GM12878 (cell line): ENCODE measurements at regions not wholly inside any gene's neighbourhood (a gene's known extent, or its start where the extent isn't known, plus 50 kb on each side); places are given as distances from the start of the nearest gene placed in this dataset.

Experiments
- ATAC-seq: fragments of 200-7000 bp; cut with Tn5 transposase; 3 replicates; pipeline ENCODE4 v1.9.1; 2020; ENCODE audit warnings: mild to moderate bottlenecking, moderate library complexity
- BruUV-seq: library from RNA; stranded (reverse); fragments of 400-500 nt; replicated peaks from 2 replicates; lab custom pipeline; 2021; lab: Mats Ljungman, UMichigan
- CTCF ChIA-PET: fragments of 300-600 bp; sonication (Branson Sonifier 250); formaldehyde crosslinking; extraction: SDS; loops from one replicate; lab custom pipeline; 2021; ENCODE audit warnings: inconsistent platforms; lab: Yijun Ruan, JAX
- POLR2A ChIA-PET: fragments of 350-600 bp; formaldehyde crosslinking; extraction: SDS; loops from one replicate; lab custom pipeline; 2021; ENCODE audit warnings: inconsistent platforms; lab: Charles Lee
- RAD21 ChIA-PET: fragments of 300-600 bp; sonication (Branson Sonifier 250); formaldehyde crosslinking; loops from one replicate; lab custom pipeline; 2023; ENCODE audit warnings: antibody characterized with exemption; ENCODE audit not compliant: unreplicated experiment; lab: Charles Lee
- SMC1A ChIA-PET: fragments of 300-600 bp; sonication (Branson Sonifier 250); formaldehyde crosslinking; loops from one replicate; lab custom pipeline; 2023; ENCODE audit not compliant: unreplicated experiment, uncharacterized antibody; lab: Charles Lee
- DNase-seq: peaks from one replicate; pipeline ENCODE4 v3.0.0-alpha.2; 2011; ENCODE audit warnings: low read depth, low spot score
- FAIRE-seq: peaks from 3 replicates; lab custom pipeline; 2011; peaks lifted over from hg19 to GRCh38; lab: Jason Lieb, UNC
- H2AFZ ChIP-seq: 2 replicates; pipeline ENCODE4 v1.6.0; 2011; ENCODE audit warnings: low read depth, low read length, control low read depth; ENCODE audit not compliant: control insufficient read depth
- H3K27ac ChIP-seq: 2 replicates; pipeline ENCODE4 v1.5.1; 2011; ENCODE audit warnings: control low read depth; ENCODE audit not compliant: control insufficient read depth, insufficient read depth
- H3K27me3 ChIP-seq, 2 experiments: replicated peaks in 1 of 2; 2 replicates each; pipeline versions ENCODE4 v1.6.0 to v1.6.1; 2011; ENCODE audit warnings: low read length in 1 of 2; ENCODE audit not compliant: control insufficient read depth in 2 of 2, insufficient read depth in 2 of 2
- H3K36me3 ChIP-seq, 2 experiments: 2 replicates each; pipeline ENCODE4 v1.5.1; 2011; ENCODE audit warnings: low read length in 1 of 2; ENCODE audit not compliant: control insufficient read depth in 2 of 2, insufficient read depth in 2 of 2
- H3K4me1 ChIP-seq: 2 replicates; pipeline ENCODE4 v1.6.1; 2011; ENCODE audit warnings: mild to moderate bottlenecking, low read length, moderate library complexity, mixed read lengths; ENCODE audit not compliant: control insufficient read depth, insufficient read depth
- H3K4me2 ChIP-seq: 2 replicates; pipeline ENCODE4 v1.6.0; 2011; ENCODE audit warnings: control low read depth; ENCODE audit not compliant: control insufficient read depth, insufficient read depth
- H3K4me3 ChIP-seq: fragments of 200-600 bp; sonication (generic); 2 replicates; pipeline ENCODE4 v1.5.1; 2016
- H3K79me2 ChIP-seq: 2 replicates; pipeline ENCODE4 v1.6.0; 2011; ENCODE audit warnings: low read length; ENCODE audit not compliant: control insufficient read depth, insufficient read depth
- H3K9ac ChIP-seq: 2 replicates; pipeline ENCODE4 v1.8.0; 2011; ENCODE audit warnings: low read length, control low read depth, mixed read lengths; ENCODE audit not compliant: control insufficient read depth, insufficient read depth
- H3K9me3 ChIP-seq: replicated peaks from 3 replicates; pipeline ENCODE4 v1.5.1; 2011; ENCODE audit warnings: mild to moderate bottlenecking, low read length; ENCODE audit not compliant: control insufficient read depth, insufficient read depth
- H4K20me1 ChIP-seq: 2 replicates; pipeline ENCODE4 v1.6.0; 2011; ENCODE audit not compliant: control insufficient read depth, insufficient read depth
- BACH1 ChIP-seq: fragments of 450-650 bp; IDR thresholded peaks from 2 replicates; pipeline ENCODE4 v1.6.1; 2017; ENCODE audit warnings: mild to moderate bottlenecking, borderline replicate concordance
- BCLAF1 ChIP-seq: fragments of 450-650 bp; IDR thresholded peaks from 2 replicates; pipeline ENCODE4 v1.6.1; 2017; ENCODE audit warnings: antibody characterized with exemption, mild to moderate bottlenecking, moderate library complexity
- EED ChIP-seq: sonication (generic); IDR thresholded peaks from 2 replicates; pipeline ENCODE4 v1.6.1; 2016; ENCODE audit warnings: antibody characterized with exemption, low read depth
- IKZF1 ChIP-seq: fragments of 450-650 bp; conservative IDR thresholded peaks from 2 replicates; pipeline ENCODE4 v1.6.1; 2017; ENCODE audit warnings: antibody characterized with exemption, mild to moderate bottlenecking
- MTA3 ChIP-seq: IDR thresholded peaks from 2 replicates; pipeline ENCODE4 v1.6.1; 2012; ENCODE audit warnings: low read length, inconsistent platforms, borderline replicate concordance
- NFIC ChIP-seq: IDR thresholded peaks from 2 replicates; pipeline ENCODE4 v1.6.1; 2012; ENCODE audit warnings: low read depth, mild to moderate bottlenecking, inconsistent platforms, low read length, moderate library complexity
- NFXL1 ChIP-seq: fragments of 450-650 bp; IDR thresholded peaks from 2 replicates; pipeline ENCODE4 v1.6.1; 2017; ENCODE audit warnings: antibody characterized with exemption, mild to moderate bottlenecking, borderline replicate concordance
- PRDM15 ChIP-seq: fragments of 450-650 bp; formaldehyde crosslinking; IDR thresholded peaks from 2 replicates; pipeline ENCODE4 v1.4.0; 2020; ENCODE audit warnings: mild to moderate bottlenecking, moderate library complexity
- SMARCA5 ChIP-seq: fragments of 450-650 bp; IDR thresholded peaks from 2 replicates; pipeline ENCODE4 v1.6.1; 2017; ENCODE audit warnings: mild to moderate bottlenecking
- TCF7 ChIP-seq: IDR thresholded peaks from 2 replicates; pipeline ENCODE4 v1.6.1; 2014; ENCODE audit warnings: antibody characterized with exemption, borderline replicate concordance
- ZBED1 ChIP-seq: IDR thresholded peaks from 2 replicates; pipeline ENCODE4 v1.6.1; 2016; ENCODE audit warnings: borderline replicate concordance
- ZBTB4 ChIP-seq: fragments of 450-650 bp; formaldehyde crosslinking; IDR thresholded peaks from 2 replicates; pipeline ENCODE4 v1.4.0; 2022; ENCODE audit warnings: mild to moderate bottlenecking, moderate library complexity
- WGBS: methylation state at CpG from one replicate; pipeline ENCODE4 v1.1.6; 2016; ENCODE audit warnings: low lambda C conversion rate; ENCODE audit not compliant: insufficient replicate concordance, insufficient coverage; ENCODE audit errors: missing lambda C conversion rate; 5-methylcytosine and 5-hydroxymethylcytosine counted together
- in situ Hi-C: fragments of 300-500 bp; cut with MboI; formaldehyde crosslinking; loops from 9 replicates; pipeline ENCODE4 v1.14.3; 2018; ENCODE audit warnings: mixed read lengths
- intact Hi-C: fragments of 100-400 bp; cut with micrococcal nuclease; formaldehyde crosslinking; loops from one replicate; pipeline ENCODE4 v1.14.2; 2022; ENCODE audit not compliant: unreplicated experiment

- TF ChIP-seq ZBTB4 (CRISPR knock-in tag): no peak
- TF ChIP-seq MTA3: no peak
- TF ChIP-seq EED: no peak
Observed at GRCh38 chr18:1805521-1805920, 765.8 kb downstream of the METTL4 start (continued).

GRCh38 chr18:1806884-1807615, 764.3 kb downstream of the METTL4 start:
- SMC1A ChIA-PET: no interaction called here
- Histone ChIP-seq H3K36me3 (no peaks in the 10 kb centered on the region), H4K20me1 (no peaks in the 10 kb centered on the region), H3K4me2 (no peak overlapping the region), H3K4me3 (no peak overlapping the region), H3K27me3 (no peaks in the 10 kb centered on the region), H3K9me3 (no peaks in the 10 kb centered on the region), H3K9ac (no peak overlapping the region), H3K79me2 (no peaks in the 10 kb centered on the region), H3K27ac (no peak overlapping the region), H2AFZ (no peak overlapping the region), H3K4me1 (no peaks in the 10 kb centered on the region)
- WGBS: 38% methylated on average over 7 of the region's 7 CpGs
- CTCF ChIA-PET: no interaction called here
- intact Hi-C loops: no loop called here
- in situ Hi-C loops: no loop called here
- no peak for FAIRE-seq
- RAD21 ChIA-PET: no interaction called here
- no peak for DNase-seq
- POLR2A ChIA-PET: no interaction called here
- BruUV-seq: no TSS peak
- ATAC-seq: no peak
- TF ChIP-seq TCF7 (no peak), SMARCA5 (no peak), ZBED1 (no peak), NFXL1 (no peak), IKZF1 (no peak), BCLAF1 (no peak), NFIC (no peak), BACH1 (no peak), PRDM15 (CRISPR knock-in tag) (no peak)
